ENCODE measurements at regions not wholly inside any gene's neighbourhood (a gene's known extent, or its start where the extent isn't known, plus 50 kb on each side); places are given as distances from the start of the nearest gene placed in this dataset.

DNA sequence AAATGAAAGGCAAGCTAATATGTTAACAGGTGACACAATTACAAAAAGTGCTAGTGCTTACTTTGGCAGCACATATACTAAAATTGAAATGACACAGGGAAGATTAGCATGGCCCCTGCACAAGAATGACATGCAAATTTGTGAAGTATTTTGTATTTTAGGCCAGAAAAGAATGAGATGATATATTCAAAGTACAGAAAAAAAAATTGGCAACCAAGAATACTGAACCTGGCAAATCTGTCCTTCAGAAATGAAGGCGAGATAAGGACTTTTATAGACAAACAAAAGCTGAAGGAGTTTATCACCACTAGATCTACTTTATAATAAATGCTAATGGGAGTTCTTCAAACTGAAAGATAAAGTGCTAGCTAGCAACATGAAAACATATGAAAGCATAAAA lies 350.0 kb upstream of the POU3F1 start:
- DNase-seq (ENCODE audit: low spot score) = no peak

- no peak for DNase-seq (ENCODE audit: low spot score)
Observed at GRCh38 chr1:38394303-38394702, 347.7 kb upstream of the POU3F1 start.

- no peak for DNase-seq (ENCODE audit: low spot score)
Observed at GRCh38 chr1:38392861-38393260, 346.3 kb upstream of the POU3F1 start.

DNA sequence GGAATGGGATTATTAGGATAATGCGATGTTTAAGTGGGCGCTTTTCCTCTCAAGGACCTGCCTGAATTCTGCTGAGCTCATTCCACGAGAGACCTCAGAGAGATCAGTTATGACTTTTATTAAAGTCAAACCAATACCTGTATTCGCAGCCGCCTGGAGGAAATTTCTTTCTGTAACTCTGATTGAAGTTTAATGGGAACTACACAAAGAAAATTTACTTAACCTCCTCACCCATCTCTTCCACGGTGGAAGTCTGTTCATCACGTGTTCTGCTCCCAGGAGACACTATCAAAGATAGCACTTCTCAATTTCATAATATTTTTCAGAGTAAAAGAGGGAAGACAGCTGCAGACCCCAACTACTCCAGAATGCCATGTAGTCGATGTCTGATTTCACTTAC lies 334.7 kb upstream of the POU3F1 start:
- DNase-seq (ENCODE audit: low spot score) = no peak

DNA sequence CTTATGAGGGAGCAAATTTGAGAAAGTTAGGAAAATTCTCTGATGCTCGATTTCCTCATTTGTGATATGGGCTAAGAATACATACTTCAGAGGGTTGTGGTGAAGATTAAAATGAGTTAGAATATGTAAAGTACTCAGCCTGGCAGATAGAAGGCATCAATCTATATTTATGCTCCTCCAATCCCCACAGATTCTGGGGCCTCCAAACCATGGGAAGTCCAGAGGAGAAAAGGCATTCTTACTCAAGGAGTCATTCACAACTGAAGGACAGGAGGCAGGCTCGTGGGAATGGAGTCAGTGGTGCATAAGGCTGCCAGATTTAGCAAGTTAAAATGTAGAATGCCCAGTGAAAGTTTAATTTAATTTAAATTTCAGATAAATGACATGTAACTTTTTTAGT lies 330.0 kb upstream of the POU3F1 start:
- DNase-seq (ENCODE audit: low spot score) = no peak

- DNase-seq (ENCODE audit: low spot score) = no peak
Observed at GRCh38 chr1:38375035-38375434, 328.4 kb upstream of the POU3F1 start.

GRCh38 chr1:38371505-38371844 lies 324.9 kb upstream of the POU3F1 start:
- DNase-seq (ENCODE audit: low spot score) = no peak

DNA sequence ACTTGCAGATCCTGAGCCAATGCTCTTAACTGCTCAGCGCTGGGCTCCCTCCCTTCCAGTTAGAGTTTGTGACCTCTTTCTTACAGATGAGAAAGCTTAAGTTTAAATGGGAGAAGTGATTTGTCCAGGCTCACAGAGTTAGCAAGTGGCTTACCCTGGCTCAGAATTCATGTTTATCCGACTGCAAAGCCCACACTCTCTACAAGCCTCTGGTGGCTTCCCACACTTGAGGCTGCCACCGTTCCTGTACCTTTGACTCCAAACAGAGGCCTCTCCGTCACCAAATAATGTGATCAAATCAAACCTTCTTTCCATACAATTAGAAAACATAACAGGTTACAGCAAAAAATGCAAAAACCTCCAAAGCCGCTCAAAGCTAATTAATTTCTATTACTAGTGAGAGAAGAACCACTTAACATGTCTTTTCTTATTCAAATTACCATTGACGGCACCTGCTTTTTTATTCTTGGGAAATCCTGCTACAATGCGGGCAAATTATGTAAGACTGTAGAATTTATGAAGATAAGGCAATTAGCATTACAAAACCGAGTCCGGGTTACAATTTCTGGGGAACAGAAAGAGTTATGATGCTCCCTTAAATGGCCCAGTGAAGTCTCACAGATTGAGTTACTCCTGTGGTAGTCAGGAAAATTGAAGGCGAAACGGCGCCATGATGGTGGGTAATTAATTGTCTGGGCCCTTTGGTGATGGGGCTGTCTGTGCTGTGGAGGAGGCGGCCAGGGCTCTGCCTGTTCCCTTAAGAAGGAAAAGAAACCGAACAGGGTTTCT lies 324.3 kb upstream of the POU3F1 start:
- no peak for DNase-seq (ENCODE audit: low spot score)

GRCh38 chr1:38365242-38365641 lies 318.6 kb upstream of the POU3F1 start:
- no peak for DNase-seq (ENCODE audit: low spot score)

GRCh38 chr1:38361566-38361965 lies 315.0 kb upstream of the POU3F1 start:
- no peak for DNase-seq (ENCODE audit: low spot score)

GRCh38 chr1:38360807-38361206 lies 314.2 kb upstream of the POU3F1 start:
- DNase-seq (ENCODE audit: low spot score) = no peak

DNA sequence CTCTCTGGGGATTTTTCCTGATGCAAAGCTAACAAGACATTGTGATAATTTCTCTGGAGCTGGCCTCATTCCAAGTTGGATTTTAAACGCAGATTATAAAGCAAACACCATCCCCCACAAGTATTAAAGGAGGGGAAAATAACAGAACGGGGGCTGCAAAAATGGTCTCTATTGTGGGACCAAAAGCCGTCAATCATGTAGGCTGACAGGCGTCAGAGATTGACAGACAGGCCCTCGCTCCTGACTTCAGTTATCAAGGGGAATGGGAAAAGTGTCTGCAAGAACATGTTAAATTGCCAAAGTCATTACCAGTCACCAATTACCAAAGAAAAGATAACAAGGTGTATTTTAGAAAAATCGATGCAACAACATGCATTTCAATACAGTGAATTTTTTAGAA lies 307.4 kb upstream of the POU3F1 start:
- no peak for DNase-seq (ENCODE audit: low spot score)

DNA sequence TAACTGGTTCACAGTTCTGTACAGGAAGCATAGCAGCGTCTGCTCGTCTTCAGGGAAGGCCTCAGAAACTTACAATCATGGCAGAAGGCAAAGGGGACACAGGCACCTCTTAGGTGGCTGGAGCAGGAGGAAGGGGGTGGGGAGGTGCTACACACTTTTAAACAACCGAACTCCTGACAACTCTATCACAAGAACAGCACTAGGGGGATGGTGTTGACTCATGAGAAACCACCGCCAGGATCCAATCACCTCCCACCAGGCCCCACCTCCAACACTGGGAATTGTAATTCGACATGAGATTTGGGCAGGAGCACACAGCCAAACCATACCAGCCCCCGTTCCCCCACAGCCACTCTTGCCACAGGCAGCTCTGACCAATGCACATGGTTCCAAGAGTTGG lies 306.3 kb upstream of the POU3F1 start:
- no peak for DNase-seq (ENCODE audit: low spot score)

- no peak for DNase-seq (ENCODE audit: low spot score)
Observed at GRCh38 chr1:38347446-38348175, 301.0 kb upstream of the POU3F1 start.

DNA sequence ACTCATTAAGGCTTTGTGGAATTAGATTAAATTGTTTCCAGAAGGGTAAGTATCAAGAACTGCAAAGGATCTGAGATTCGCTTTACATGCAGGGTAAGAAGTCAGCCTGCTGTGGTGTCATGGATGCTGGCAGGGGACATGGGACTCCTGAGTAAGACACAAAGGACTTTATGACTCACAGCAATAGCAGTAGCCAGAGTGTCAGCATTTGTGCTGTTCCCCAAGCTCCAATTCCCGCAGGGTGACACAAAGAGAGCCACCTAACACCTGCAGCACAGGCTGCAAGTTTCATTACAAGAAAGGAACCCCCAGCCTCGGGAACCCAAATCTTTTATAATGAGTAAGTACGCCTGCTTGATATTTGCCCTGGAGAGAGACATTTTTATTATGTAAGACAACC lies 298.1 kb upstream of the POU3F1 start:
- DNase-seq (ENCODE audit: low spot score) = no peak

DNA sequence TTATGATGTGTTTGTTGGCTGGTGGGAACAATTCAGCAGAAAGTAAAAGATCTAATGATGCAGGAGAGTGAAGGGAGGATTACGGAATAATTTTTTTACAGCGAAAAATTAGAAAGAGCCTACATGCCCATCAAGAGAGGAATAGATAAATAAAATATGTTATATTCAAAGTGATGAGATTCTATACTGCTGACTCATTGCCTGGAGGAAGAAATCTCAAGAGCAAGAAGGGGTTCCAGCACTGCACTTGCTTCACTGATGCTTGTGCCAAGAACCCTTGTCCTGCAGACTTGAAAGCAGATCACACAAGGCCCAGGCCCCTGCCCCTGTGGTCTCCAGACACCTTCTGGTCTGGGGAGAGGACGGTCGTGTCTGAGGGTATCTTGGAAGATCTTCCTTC lies 295.1 kb upstream of the POU3F1 start:
- no peak for DNase-seq (ENCODE audit: low spot score)

DNA sequence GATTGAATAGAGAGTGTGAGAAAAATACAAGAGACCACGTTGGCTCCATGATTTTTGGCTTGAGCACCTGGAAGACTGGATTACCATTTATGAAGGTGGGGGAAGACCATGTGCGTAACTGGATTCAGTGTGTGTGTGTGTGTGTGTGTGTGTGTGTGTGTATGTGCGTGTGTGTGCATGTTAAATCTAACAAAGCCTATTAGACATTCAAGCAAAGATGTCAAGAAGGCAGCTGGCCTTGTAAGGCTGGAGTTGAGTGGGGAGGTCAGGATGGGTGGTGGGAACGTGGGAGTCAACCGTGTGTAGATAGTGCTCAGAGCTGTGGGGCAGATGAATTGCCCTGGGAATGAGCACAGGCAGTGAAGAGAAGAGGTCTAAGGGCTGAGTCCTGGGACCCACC lies 293.8 kb upstream of the POU3F1 start:
- no peak for DNase-seq (ENCODE audit: low spot score)

- no peak for DNase-seq (ENCODE audit: low spot score)
Observed at GRCh38 chr1:38337711-38338110, 291.1 kb upstream of the POU3F1 start.

- no peak for DNase-seq (ENCODE audit: low spot score)
Observed at GRCh38 chr1:38336961-38337360, 290.4 kb upstream of the POU3F1 start.

- DNase-seq (ENCODE audit: low spot score) = no peak
Observed at GRCh38 chr1:38336301-38336923, 289.8 kb upstream of the POU3F1 start.

DNA sequence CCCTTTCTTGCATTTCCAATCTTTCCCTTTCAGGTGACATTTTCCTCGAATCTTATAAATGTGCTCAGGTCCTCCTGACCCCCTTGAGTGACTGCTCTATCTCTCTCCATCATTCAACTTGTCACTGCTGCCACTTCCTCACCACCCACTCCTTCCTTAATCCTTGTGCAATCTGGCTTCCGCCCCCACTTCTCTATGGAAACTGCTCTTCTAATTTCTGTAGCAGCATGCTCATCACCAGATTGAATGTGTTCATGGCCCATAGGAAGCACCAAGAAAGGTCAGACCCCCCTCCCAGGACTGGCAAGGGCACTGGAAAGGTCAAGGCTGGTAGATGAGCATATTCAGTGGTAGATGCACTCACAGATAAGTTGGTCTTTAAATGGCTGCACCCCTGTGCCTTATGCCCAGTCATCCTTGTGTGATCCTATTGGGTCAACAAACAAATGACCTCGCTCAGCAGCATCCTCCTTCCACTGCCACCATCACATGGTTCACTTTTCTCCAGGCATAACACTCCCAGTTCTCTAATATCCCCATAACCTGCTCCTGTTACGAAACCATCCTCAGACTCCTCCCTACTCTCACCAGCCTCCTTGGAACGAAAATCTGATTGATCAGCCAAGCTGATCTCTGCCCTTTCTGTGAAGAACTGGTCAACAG lies 288.5 kb upstream of the POU3F1 start:
- no peak for DNase-seq (ENCODE audit: low spot score)

GRCh38 chr1:38332649-38333310 lies 286.2 kb upstream of the POU3F1 start:
- DNase-seq (ENCODE audit: low spot score) = no peak

Measured in AG20443 (cell line).